NB4 (cell line): ENCODE measurements at regions not wholly inside any gene's neighbourhood (a gene's known extent, or its start where the extent isn't known, plus 50 kb on each side); places are given as distances from the start of the nearest gene placed in this dataset.
A peak's percentile ranks its signal among the peaks of the same experiment; 100 is the strongest.

Source experiments
- DNase-seq: peaks from one replicate; pipeline ENCODE4 v3.0.0; 2010; ENCODE audit warnings: low read depth
- H3K4me3 ChIP-seq: one replicate; pipeline ENCODE4 v1.5.1; 2011; ENCODE audit warnings: mild to moderate bottlenecking, low read depth, low read length, moderate library complexity
- CTCF ChIP-seq: IDR thresholded peaks from one replicate; pipeline ENCODE4 v1.5.1; 2012; ENCODE audit warnings: low read depth, low read length
- MAX ChIP-seq: IDR thresholded peaks from 2 replicates; pipeline ENCODE4 v1.6.1; 2011; ENCODE audit warnings: low read depth, low read length
- MYC ChIP-seq: IDR thresholded peaks from 2 replicates; pipeline ENCODE4 v1.6.1; 2011; ENCODE audit warnings: low read depth, low read length
- POLR2A ChIP-seq: IDR thresholded peaks from 2 replicates; pipeline ENCODE4 v1.6.1; 2011; ENCODE audit warnings: mild to moderate bottlenecking; ENCODE audit not compliant: insufficient read length; ENCODE audit errors: extremely low read depth

GRCh38 chr1:221166559-221167318 lies 287.5 kb downstream of the HLX start:
- no peak overlapping the region for H3K4me3 ChIP-seq
- peak; percentile 92 for DNase-seq
- TF ChIP-seq CTCF = no peak
- TF ChIP-seq MAX = 0 out of 2 replicates have a peak, but pooled peaks have one; percentile 28
- TF ChIP-seq MYC = peak; percentile 61; the same call in 1 of the 2 replicates

- TF ChIP-seq MAX = no peak
- TF ChIP-seq POLR2A = no peak
- no peak for TF ChIP-seq MYC
- no peak for TF ChIP-seq CTCF
- no peak overlapping the region for H3K4me3 ChIP-seq
- DNase-seq = no peak
These were observed 290.2 kb downstream of the HLX start for GRCh38 chr1:221169447-221169889.

DNA sequence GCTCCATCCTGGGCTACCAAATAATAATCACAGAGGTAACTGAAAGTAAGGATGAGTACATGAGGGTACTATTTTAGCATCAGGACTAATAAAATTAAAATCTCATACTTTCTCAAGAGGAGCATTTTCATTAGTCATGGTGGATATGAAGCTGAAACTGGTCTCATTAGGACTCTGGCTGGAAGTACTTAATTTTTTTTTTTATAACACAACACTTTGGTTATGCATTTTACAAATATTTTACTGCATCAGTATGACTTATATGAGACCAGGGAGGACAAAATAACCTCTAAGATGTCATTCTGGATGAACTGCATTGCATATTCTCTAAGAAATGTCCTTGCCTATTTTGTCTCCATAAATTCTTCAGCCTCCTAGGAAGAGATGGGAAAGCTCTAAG lies 290.9 kb downstream of the HLX start:
- no peak for DNase-seq
- no peak overlapping the region for H3K4me3 ChIP-seq
- TF ChIP-seq MAX (no peak), POLR2A (no peak)

DNA sequence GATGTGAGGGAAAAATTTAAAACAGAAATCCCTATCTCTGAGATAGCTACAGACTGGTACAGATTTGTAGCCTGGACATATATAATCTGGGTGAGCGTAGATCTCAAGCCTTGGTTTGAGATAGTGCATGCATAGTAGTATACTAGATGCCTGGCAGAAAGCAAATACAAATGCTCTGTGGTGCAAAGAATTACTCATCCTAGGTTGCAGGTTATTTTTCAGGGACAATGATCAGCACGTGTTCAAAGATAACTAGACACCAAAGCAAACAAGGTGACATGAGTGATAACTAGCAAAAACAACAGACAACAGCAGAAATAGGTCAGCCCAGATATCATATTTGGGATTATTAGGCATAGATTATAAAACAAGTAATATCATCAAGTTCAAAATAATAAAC lies 292.5 kb downstream of the HLX start:
- no peak overlapping the region for H3K4me3 ChIP-seq
- TF ChIP-seq MAX (no peak), CTCF (no peak), POLR2A (no peak), MYC (no peak)
- DNase-seq = no peak

GRCh38 chr1:221172841-221173240 lies 293.6 kb downstream of the HLX start:
- TF ChIP-seq CTCF (no peak), MAX (no peak), MYC (no peak), POLR2A (no peak)
- no peak overlapping the region for H3K4me3 ChIP-seq
- DNase-seq = no peak

GRCh38 chr1:221174330-221174993 lies 295.2 kb downstream of the HLX start:
- DNase-seq = peak; percentile 14
- no peak overlapping the region for H3K4me3 ChIP-seq
- no peak for TF ChIP-seq MAX
- TF ChIP-seq CTCF = no peak
- no peak for TF ChIP-seq POLR2A
- TF ChIP-seq MYC = no peak
